CD4-positive, alpha-beta memory T cell (primary cell): ENCODE measurements at regions not wholly inside any gene's neighbourhood (a gene's known extent, or its start where the extent isn't known, plus 50 kb on each side); places are given as distances from the start of the nearest gene placed in this dataset.

Source experiments
- CTCF ChIA-PET: fragments of 350-600 bp; sonication (Branson Sonifier 250); formaldehyde crosslinking; loops from one replicate; lab custom pipeline; 2021; ENCODE audit warnings: inconsistent platforms; ENCODE audit not compliant: partially characterized antibody; lab: Charles Lee
- POLR2A ChIA-PET: fragments of 350-600 bp; sonication (Branson Sonifier 250); formaldehyde crosslinking; loops from one replicate; lab custom pipeline; 2021; ENCODE audit not compliant: partially characterized antibody; lab: Charles Lee
- DNase-seq, 5 donors: peaks; one replicate each; pipeline versions ENCODE4 v3.0.0 to v3.0.0-alpha.2; 2020 to 2022; ENCODE audit warnings: mixed read lengths in 1 of 5
- H3K27ac ChIP-seq: one replicate; pipeline ENCODE4 v1.7.0; 2013; ENCODE audit warnings: low read depth, low read length
- H3K27me3 ChIP-seq: 2 replicates; pipeline ENCODE4 v1.7.0; 2013; ENCODE audit warnings: mild to moderate bottlenecking, low read length, moderate library complexity; ENCODE audit not compliant: insufficient read depth
- H3K36me3 ChIP-seq: 2 replicates; pipeline ENCODE4 v1.7.0; 2013; ENCODE audit warnings: mild to moderate bottlenecking, low read length, moderate library complexity; ENCODE audit not compliant: insufficient read depth
- H3K4me1 ChIP-seq: 2 replicates; pipeline ENCODE4 v1.7.0; 2013; ENCODE audit warnings: mild to moderate bottlenecking, low read length, moderate library complexity; ENCODE audit not compliant: insufficient read depth
- H3K4me3 ChIP-seq, 2 donors: one replicate each; pipeline ENCODE4 v1.7.0; 2013; ENCODE audit warnings: low read length in 2 of 2, mild to moderate bottlenecking in 1 of 2
- H3K9me3 ChIP-seq, 2 donors: one replicate each; pipeline ENCODE4 v1.7.0; 2013; ENCODE audit warnings: low read length in 2 of 2, control low read depth in 1 of 2; ENCODE audit not compliant: control insufficient read depth in 1 of 2
- H3K27ac Mint-ChIP-seq, 7 donors: one replicate each; pipeline ENCODE4 v1.8.0; 2020 to 2021; ENCODE audit warnings: mixed read lengths in 7 of 7, mild to moderate bottlenecking in 6 of 7, inconsistent platforms in 3 of 7, moderate library complexity in 3 of 7
- H3K27me3 Mint-ChIP-seq, 2 donors: one replicate each; pipeline ENCODE4 v1.8.0; 2020 to 2021; ENCODE audit warnings: mixed read lengths in 2 of 2
- H3K36me3 Mint-ChIP-seq, 2 donors: one replicate each; pipeline ENCODE4 v1.8.0; 2020 to 2021; ENCODE audit warnings: mixed read lengths in 2 of 2, inconsistent platforms in 1 of 2, mild to moderate bottlenecking in 1 of 2
- H3K4me1 Mint-ChIP-seq, 4 donors: one replicate each; pipeline ENCODE4 v1.8.0; 2020 to 2021; ENCODE audit warnings: mixed read lengths in 4 of 4, mild to moderate bottlenecking in 1 of 4
- H3K4me3 Mint-ChIP-seq, 8 donors: one replicate each; pipeline ENCODE4 v1.8.0; 2020 to 2021; ENCODE audit warnings: mixed read lengths in 8 of 8, mild to moderate bottlenecking in 7 of 8, moderate library complexity in 6 of 8, inconsistent platforms in 3 of 8
- H3K9me3 Mint-ChIP-seq, 8 donors: one replicate each; pipeline ENCODE4 v1.8.0; 2020 to 2021; ENCODE audit warnings: mixed read lengths in 8 of 8, mild to moderate bottlenecking in 5 of 8, inconsistent platforms in 3 of 8, moderate library complexity in 1 of 8
- intact Hi-C: fragments of 100-400 bp; cut with micrococcal nuclease; formaldehyde crosslinking; loops from one replicate; pipeline ENCODE4 v1.15.1; 2023

DNA sequence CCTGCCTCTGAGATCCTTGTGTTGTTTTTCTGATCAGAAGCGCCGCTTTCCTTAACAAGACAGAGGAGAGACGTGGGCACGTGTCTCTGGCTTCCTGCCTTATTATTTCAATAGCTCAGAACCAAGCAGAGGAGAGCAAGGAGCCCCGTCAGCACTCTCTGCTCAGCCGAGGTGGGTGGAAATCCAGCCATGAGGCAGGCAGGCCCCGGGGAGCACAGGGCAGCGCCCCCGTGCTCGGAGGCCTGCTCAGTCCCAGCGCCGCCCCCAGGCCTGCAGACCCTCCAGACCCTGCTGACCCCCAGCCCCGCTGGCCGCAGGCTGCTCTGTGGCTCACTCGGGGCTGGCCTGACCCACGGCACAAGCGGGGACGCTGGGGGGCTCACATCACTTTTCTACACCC, 162.8 kb downstream of the BRD1 start:
- Histone ChIP-seq H3K36me3 (no peaks in the 10 kb centered on the region), H3K27me3 (no peaks in the 10 kb centered on the region), H3K27ac (no peak overlapping the region), H3K9me3 (no peaks in the 10 kb centered on the region), H3K4me3 (no peak overlapping the region), H3K4me1 (peaks cover 9% of the 10 kb centered on the region)
- POLR2A ChIA-PET = no interaction called here
- Mint-ChIP-seq H3K9me3 (no peaks in the 10 kb centered on the region), H3K4me1 (peaks cover 10 to 27% (median 18%) of the 10 kb centered on the region in 4 donors), H3K36me3 (no peaks in the 10 kb centered on the region), H3K4me3 (no peak overlapping the region), H3K27ac (peak overlapping the region in 1 of 7 donors; percentile 11), H3K27me3 (peaks cover 2 to 6% of the 10 kb centered on the region in 2 donors)
- CTCF ChIA-PET = no interaction called here
- DNase-seq = no peak
- intact Hi-C loops = no loop called here

DNA sequence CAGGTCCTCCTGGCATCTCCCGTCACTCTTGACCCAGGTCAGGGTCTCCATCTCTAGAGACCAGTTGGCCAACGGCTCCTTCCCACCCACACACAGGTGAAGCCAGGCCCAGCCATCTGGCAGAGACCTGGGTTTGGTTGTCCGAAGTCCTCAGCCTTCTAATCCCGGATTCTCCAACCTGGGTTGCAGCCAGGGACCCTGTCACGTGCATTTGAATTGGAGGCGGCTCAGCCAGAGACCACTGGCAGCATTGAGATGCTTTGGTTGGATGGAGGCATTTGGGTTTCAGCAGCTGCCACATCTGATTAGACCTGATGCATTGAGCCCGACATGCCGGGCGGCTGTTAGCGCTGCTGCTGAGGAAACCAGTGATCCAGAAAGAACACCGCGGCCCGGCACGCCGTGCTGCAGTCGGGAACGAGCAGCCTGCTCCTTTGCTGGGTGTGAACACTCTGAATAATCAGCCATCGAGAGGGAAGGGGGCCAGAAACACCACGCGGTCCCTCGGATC, 163.2 kb downstream of the BRD1 start:
- CTCF ChIA-PET = no interaction called here
- Histone ChIP-seq H3K27ac (no peak overlapping the region), H3K9me3 (no peaks in the 10 kb centered on the region), H3K36me3 (no peaks in the 10 kb centered on the region), H3K27me3 (no peaks in the 10 kb centered on the region), H3K4me1 (peaks cover 9% of the 10 kb centered on the region), H3K4me3 (no peak overlapping the region)
- H3K9me3 Mint-ChIP-seq = no peaks in the 10 kb centered on the region
- H3K36me3 Mint-ChIP-seq = no peaks in the 10 kb centered on the region
- peaks cover 2 to 6% of the 10 kb centered on the region in 2 donors for H3K27me3 Mint-ChIP-seq
- no peak overlapping the region for H3K27ac Mint-ChIP-seq
- H3K4me3 Mint-ChIP-seq = no peak overlapping the region
- POLR2A ChIA-PET = no interaction called here
- H3K4me1 Mint-ChIP-seq = peaks cover 10 to 25% (median 17%) of the 10 kb centered on the region in 4 donors
- intact Hi-C loops = no loop called here
- no peak for DNase-seq

DNA sequence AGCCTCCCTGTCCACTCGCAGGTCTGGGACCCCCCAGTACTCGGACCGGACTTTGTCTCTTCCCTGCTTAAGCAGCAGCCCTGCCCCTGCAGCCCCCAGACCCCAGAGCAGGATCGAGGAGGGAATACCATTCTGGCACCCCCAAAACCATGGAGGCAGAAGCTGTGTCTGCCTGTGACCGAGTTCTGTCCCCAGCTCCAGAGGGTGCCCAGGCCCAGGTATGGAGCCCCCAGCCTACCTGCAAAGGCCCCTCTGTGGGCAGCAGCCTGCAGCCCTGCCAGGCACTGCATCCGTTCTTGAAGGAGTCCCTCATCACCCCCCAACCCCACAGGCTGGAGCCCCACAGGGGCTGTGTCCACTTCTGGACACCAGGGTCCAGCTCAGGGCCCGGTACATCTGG, 163.8 kb downstream of the BRD1 start:
- H3K27ac Mint-ChIP-seq = no peak overlapping the region
- no peak overlapping the region for H3K4me3 Mint-ChIP-seq
- peaks cover 8 to 22% (median 14%) of the 10 kb centered on the region in 4 donors for H3K4me1 Mint-ChIP-seq

DNA sequence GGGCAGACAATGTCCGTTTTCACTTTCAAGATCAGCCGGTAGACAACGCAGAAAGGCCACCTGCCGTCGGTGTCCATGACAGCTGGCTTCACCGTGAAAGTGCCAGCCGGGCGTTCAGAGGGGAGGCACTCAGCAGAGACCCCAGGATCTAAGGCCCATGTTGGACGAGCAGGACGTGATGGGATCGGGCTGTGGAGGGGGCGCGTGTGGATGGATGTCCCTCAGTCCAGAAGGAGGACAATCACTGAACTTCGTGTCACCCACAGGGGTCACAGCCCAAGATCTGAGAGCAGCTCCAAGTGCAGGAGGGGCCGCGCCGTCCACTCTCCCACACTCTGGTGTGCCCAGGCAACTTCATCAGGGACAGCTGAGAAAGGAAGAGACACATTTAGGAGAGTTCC, 164.4 kb downstream of the BRD1 start:
- POLR2A ChIA-PET = no interaction called here
- Histone ChIP-seq H3K4me3 (no peak overlapping the region), H3K27ac (no peak overlapping the region), H3K9me3 (no peaks in the 10 kb centered on the region), H3K4me1 (peaks cover 9% of the 10 kb centered on the region), H3K27me3 (no peaks in the 10 kb centered on the region), H3K36me3 (no peaks in the 10 kb centered on the region)
- Mint-ChIP-seq H3K27ac (no peak overlapping the region), H3K4me3 (peak overlapping the region in 1 of 8 donors; percentile 7), H3K36me3 (no peaks in the 10 kb centered on the region), H3K27me3 (peaks cover 0 to 3% of the 10 kb centered on the region in 2 donors), H3K4me1 (peaks cover 8 to 17% (median 13%) of the 10 kb centered on the region in 4 donors), H3K9me3 (no peaks in the 10 kb centered on the region)
- DNase-seq = no peak
- intact Hi-C loops = no loop called here
- CTCF ChIA-PET = no interaction called here

More for the DNA sequence above, 163.8 kb downstream of the BRD1 start:
- ChIA-PET POLR2A (no interaction called here), CTCF (no interaction called here)
- Mint-ChIP-seq H3K27me3 (peaks cover 0 to 3% of the 10 kb centered on the region in 2 donors), H3K9me3 (no peaks in the 10 kb centered on the region), H3K36me3 (no peaks in the 10 kb centered on the region)
- no peak for DNase-seq
- no peak overlapping the region for H3K27ac ChIP-seq
- no peaks in the 10 kb centered on the region for H3K9me3 ChIP-seq
- H3K4me3 ChIP-seq = no peak overlapping the region
- no peaks in the 10 kb centered on the region for H3K27me3 ChIP-seq
- intact Hi-C loops = no loop called here
- peaks cover 9% of the 10 kb centered on the region for H3K4me1 ChIP-seq
- no peaks in the 10 kb centered on the region for H3K36me3 ChIP-seq

DNA sequence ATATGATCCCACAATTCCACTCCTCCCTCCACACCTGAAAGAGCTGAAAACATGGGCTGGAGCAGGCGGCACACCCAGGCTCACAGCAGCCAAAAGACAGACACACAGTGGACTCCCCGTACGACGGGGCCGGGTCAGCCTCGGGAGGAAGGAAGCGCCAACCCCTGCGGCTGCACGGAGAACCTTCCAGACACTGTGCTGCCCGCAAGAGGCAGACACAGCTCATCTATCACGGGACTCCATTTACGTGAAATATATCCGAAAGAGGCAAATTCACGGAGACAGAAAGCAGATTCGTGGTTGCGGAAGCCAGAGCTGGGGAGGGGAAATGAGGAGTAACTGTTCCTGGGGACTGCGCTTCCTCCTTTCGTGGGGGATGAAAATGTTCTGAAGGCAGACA, 165.0 kb downstream of the BRD1 start:
- Histone ChIP-seq H3K27ac (no peak overlapping the region), H3K9me3 (no peaks in the 10 kb centered on the region), H3K36me3 (no peaks in the 10 kb centered on the region), H3K4me1 (peaks cover 10% of the 10 kb centered on the region), H3K4me3 (no peak overlapping the region), H3K27me3 (no peaks in the 10 kb centered on the region)
- H3K27me3 Mint-ChIP-seq = peaks cover 0 to 3% of the 10 kb centered on the region in 2 donors
- intact Hi-C loops = no loop called here
- H3K4me1 Mint-ChIP-seq = peaks cover 12 to 21% (median 17%) of the 10 kb centered on the region in 4 donors
- no peak overlapping the region for H3K4me3 Mint-ChIP-seq
- peaks cover 0 to 3% (median 0%) of the 10 kb centered on the region in 8 donors for H3K9me3 Mint-ChIP-seq
- POLR2A ChIA-PET = no interaction called here
- CTCF ChIA-PET = no interaction called here
- no peak for DNase-seq
- no peaks in the 10 kb centered on the region for H3K36me3 Mint-ChIP-seq
- H3K27ac Mint-ChIP-seq = no peak overlapping the region

DNA sequence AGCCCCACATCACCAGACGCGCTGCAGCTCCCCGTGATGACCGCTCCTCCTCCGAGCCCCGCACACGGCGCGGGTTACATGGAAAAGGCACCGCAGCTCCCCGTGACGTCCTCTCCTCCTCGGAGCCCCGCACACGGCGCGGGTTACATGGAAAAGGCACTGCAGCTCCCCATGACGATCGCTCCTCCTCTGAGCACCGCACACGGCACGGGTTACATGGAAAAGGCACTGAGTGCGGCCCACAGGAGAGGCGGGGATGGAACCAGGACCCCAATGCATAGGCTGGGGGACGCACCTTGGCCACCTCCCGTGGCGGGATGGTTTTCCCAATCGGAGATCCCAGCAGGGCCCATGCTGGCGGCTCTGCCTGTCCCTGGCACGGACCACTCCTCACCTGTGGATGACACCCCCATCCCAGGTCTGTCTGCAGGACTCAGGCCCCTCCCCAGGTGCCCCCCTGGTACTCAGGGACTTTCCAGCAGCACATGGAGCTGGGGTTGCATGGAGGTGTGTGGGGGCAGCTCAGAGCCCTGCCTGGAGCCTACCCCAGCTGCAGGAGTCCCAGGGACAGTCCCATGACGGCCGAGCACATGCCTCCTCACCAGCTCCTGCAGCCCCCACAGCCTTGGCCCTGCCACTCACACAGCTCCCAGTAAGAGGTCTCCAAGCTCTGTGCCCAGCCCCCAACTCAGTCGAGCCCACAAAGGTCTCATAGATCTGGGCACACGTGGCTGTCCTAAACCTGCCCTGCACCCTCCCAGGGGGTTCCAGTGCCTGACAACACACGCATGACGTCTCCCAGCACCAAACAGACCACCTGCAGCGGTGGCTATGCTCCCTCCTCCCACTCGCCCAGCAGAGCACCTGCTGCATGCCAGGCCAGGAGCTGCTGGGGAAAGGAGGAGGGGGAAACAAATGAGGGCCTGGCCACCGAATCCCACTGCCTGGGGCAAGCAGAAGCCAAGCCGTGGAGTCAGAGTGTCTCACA, 166.6 kb downstream of the BRD1 start:
- H3K4me1 ChIP-seq = peaks cover 14% of the 10 kb centered on the region
- ChIA-PET POLR2A (no interaction called here), CTCF (no interaction called here)
- Mint-ChIP-seq H3K4me1 (peaks cover 9 to 22% (median 13%) of the 10 kb centered on the region in 4 donors), H3K27me3 (no peaks in the 10 kb centered on the region), H3K36me3 (peaks cover 0 to 4% of the 10 kb centered on the region in 2 donors), H3K9me3 (peaks cover 0 to 3% (median 0%) of the 10 kb centered on the region in 8 donors), H3K4me3 (no peak overlapping the region), H3K27ac (no peak overlapping the region)
- H3K27ac ChIP-seq = no peak overlapping the region
- H3K27me3 ChIP-seq = no peaks in the 10 kb centered on the region
- intact Hi-C loops = no loop called here
- H3K9me3 ChIP-seq = no peaks in the 10 kb centered on the region
- H3K36me3 ChIP-seq = no peaks in the 10 kb centered on the region
- no peak overlapping the region for H3K4me3 ChIP-seq
- no peak for DNase-seq

DNA sequence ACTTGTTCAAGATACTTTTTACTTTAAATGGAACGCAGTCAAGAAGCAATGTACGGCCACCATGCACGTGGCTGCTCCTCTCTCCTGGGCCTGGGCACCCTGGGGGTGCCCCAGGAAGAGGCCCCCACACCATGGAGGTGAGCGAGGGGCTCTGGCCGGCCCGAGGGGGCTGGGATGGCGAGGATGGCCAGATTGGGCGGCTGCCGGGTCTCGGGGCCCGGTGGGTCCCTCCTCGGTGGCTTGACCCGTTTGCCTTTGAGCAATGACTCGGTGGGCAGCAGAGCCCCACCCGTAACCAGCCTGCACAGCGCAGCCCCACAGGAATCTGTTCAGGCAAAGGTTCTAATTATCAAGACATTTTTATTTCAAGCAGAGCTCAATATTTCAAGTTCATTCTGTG, 167.4 kb downstream of the BRD1 start:
- Histone ChIP-seq H3K36me3 (no peaks in the 10 kb centered on the region), H3K27ac (no peak overlapping the region), H3K27me3 (no peaks in the 10 kb centered on the region), H3K4me3 (no peak overlapping the region), H3K4me1 (peaks cover 22% of the 10 kb centered on the region), H3K9me3 (no peaks in the 10 kb centered on the region)
- CTCF ChIA-PET = no interaction called here
- no peak for DNase-seq
- no peak overlapping the region for H3K4me3 Mint-ChIP-seq
- H3K4me1 Mint-ChIP-seq = peaks cover 11 to 25% (median 19%) of the 10 kb centered on the region in 4 donors
- H3K36me3 Mint-ChIP-seq = peaks cover 0 to 7% of the 10 kb centered on the region in 2 donors
- POLR2A ChIA-PET = no interaction called here
- intact Hi-C loops = no loop called here
- H3K27ac Mint-ChIP-seq = no peak overlapping the region
- H3K27me3 Mint-ChIP-seq = no peaks in the 10 kb centered on the region
- H3K9me3 Mint-ChIP-seq = peaks cover 0 to 3% (median 0%) of the 10 kb centered on the region in 8 donors
